ENCODE measurements at regions not wholly inside any gene's neighbourhood (a gene's known extent, or its start where the extent isn't known, plus 50 kb on each side); places are given as distances from the start of the nearest gene placed in this dataset.

- DNase-seq (ENCODE audit: low spot score) = peak; percentile 1
These were observed 703.5 kb downstream of the PDHA2 start for GRCh38 chr4:96543346-96543745.

GRCh38 chr4:96558466-96558865 lies 718.6 kb downstream of the PDHA2 start:
- DNase-seq (ENCODE audit: low spot score) = no peak

- no peak for DNase-seq (ENCODE audit: low spot score)
These were observed 726.9 kb downstream of the PDHA2 start for GRCh38 chr4:96566755-96567154.

- no peak for DNase-seq (ENCODE audit: low spot score)
These were observed 745.4 kb downstream of the PDHA2 start for GRCh38 chr4:96585304-96585703.

- no peak for DNase-seq (ENCODE audit: low spot score)
These were observed 753.5 kb downstream of the PDHA2 start for GRCh38 chr4:96593422-96593821.

GRCh38 chr4:96598465-96598864 lies 758.6 kb downstream of the PDHA2 start:
- DNase-seq (ENCODE audit: low spot score) = no peak

GRCh38 chr4:96599752-96600151 lies 759.9 kb downstream of the PDHA2 start:
- no peak for DNase-seq (ENCODE audit: low spot score)

GRCh38 chr4:96602661-96603060 lies 762.8 kb downstream of the PDHA2 start:
- DNase-seq (ENCODE audit: low spot score) = no peak

- no peak for DNase-seq (ENCODE audit: low spot score)
These were observed 763.7 kb downstream of the PDHA2 start for GRCh38 chr4:96603641-96604040.

GRCh38 chr4:96606451-96606850 lies 766.6 kb downstream of the PDHA2 start:
- DNase-seq (ENCODE audit: low spot score) = no peak

GRCh38 chr4:96626023-96626422 lies 786.1 kb downstream of the PDHA2 start:
- no peak for DNase-seq (ENCODE audit: low spot score)

- no peak for DNase-seq (ENCODE audit: low spot score)
These were observed 790.9 kb downstream of the PDHA2 start for GRCh38 chr4:96630839-96631238.

GRCh38 chr4:96637971-96638412 lies 798.1 kb downstream of the PDHA2 start:
- no peak for DNase-seq (ENCODE audit: low spot score)

GRCh38 chr4:96639932-96640331 lies 800.0 kb downstream of the PDHA2 start:
- DNase-seq (ENCODE audit: low spot score) = no peak

- DNase-seq (ENCODE audit: low spot score) = peak; percentile 2
These were observed 802.6 kb downstream of the PDHA2 start for GRCh38 chr4:96642490-96642889.

- no peak for DNase-seq (ENCODE audit: low spot score)
These were observed 806.3 kb downstream of the PDHA2 start for GRCh38 chr4:96646146-96646545.

GRCh38 chr4:96649536-96649935 lies 809.6 kb downstream of the PDHA2 start:
- no peak for DNase-seq (ENCODE audit: low spot score)

GRCh38 chr4:96652158-96652557 lies 812.3 kb downstream of the PDHA2 start:
- no peak for DNase-seq (ENCODE audit: low spot score)

- no peak for DNase-seq (ENCODE audit: low spot score)
These were observed 812.9 kb downstream of the PDHA2 start for GRCh38 chr4:96652821-96653220.

GRCh38 chr4:96654045-96654444 lies 814.2 kb downstream of the PDHA2 start:
- DNase-seq (ENCODE audit: low spot score) = no peak

GRCh38 chr4:96670381-96670780 lies 830.5 kb downstream of the PDHA2 start:
- DNase-seq (ENCODE audit: low spot score) = no peak

- DNase-seq (ENCODE audit: low spot score) = no peak
These were observed 835.5 kb downstream of the PDHA2 start for GRCh38 chr4:96675416-96675815.

- DNase-seq (ENCODE audit: low spot score) = no peak
These were observed 836.0 kb downstream of the PDHA2 start for GRCh38 chr4:96675896-96676295.

- DNase-seq (ENCODE audit: low spot score) = no peak
These were observed 837.0 kb downstream of the PDHA2 start for GRCh38 chr4:96676754-96677435.

Data from COLO829 (cell line).